ENCODE measurements at regions not wholly inside any gene's neighbourhood (a gene's known extent, or its start where the extent isn't known, plus 50 kb on each side); places are given as distances from the start of the nearest gene placed in this dataset.

- no peak for TF ChIP-seq CTCF (IDR thresholded peaks at IDR 0.05; ENCODE audit: poor library complexity)
- no peak for TF ChIP-seq EZH2phosphoT487 (IDR thresholded peaks at IDR 0.05; ENCODE audit: low read depth, severe bottlenecking, unreplicated experiment)
- no peak for TF ChIP-seq EZH2 (IDR thresholded peaks at IDR 0.05; ENCODE audit: borderline replicate concordance)
These were observed 232.5 kb downstream of the TFAP2C start for GRCh38 chr20:56861590-56861989.
